RPMI7951 (cell line): ENCODE measurements at regions not wholly inside any gene's neighbourhood (a gene's known extent, or its start where the extent isn't known, plus 50 kb on each side); places are given as distances from the start of the nearest gene placed in this dataset.
"Not testable (repeated sequence)": the region's sequence is repeated elsewhere in the genome, so short reads cannot be mapped to it uniquely, and the experiment has no call there.

ENCODE experiments used
- DNase-seq: peaks from one replicate; pipeline ENCODE4 v3.0.0-alpha.2; 2012; ENCODE audit warnings: low read depth

GRCh38 chr2:239727776-239728600, 297.2 kb downstream of the NDUFA10 start:
- DNase-seq: no peak

- no peak for DNase-seq
Observed at GRCh38 chr2:239727182-239727775, 297.9 kb downstream of the NDUFA10 start.

DNA sequence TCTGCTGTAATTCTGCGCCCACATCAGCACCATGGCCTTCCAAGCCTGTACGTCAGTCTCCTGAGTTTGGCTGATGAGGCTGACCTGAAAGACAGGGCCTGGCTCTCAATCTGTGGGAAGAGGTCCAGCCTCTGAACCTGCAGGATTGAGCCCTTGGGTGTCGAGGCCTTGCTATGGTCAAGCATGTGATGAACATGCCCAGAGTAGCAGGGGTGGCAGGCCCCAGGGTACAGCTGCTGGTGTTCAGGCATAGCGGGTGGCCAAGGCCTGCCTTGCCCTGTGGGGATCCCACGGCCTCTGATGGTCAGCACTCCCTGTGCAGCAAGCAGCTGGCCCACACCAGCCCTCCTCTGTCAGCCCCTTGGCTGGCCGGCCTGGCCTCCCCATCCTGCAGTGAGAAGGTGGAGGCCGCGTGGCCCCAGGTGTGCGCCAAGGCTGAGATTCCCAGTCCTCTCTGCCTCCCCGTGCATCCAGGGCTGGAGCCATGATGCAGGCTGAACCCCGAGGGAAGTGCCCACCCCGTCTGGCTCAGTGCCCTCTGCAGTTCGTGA, 298.4 kb downstream of the NDUFA10 start:
- no peak for DNase-seq

DNA sequence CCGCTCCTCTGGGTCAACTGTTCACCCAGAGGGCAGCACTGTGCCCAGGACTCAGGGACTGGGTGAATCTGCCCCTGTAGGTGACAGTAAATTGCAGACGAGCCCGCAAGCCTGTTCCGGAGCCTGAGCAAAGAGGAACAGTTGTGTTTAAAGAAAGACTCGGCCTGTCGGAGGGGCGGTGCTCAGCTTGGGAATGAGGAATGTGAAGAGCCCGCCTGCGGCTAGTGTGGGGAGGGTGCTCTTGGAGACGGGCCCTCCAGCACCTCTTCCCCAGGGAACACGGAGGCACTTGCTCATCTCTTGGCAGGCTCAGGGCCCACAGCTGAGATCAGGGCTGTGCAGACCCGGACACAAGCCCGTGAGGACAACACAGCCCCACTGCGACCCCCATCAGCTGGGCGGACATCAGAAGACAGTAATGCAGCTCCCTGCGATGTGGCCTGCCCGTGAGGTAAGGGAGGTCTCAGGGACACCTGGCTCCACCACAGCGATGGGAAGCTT, 299.0 kb downstream of the NDUFA10 start:
- no peak for DNase-seq

- DNase-seq: no peak
Observed at GRCh38 chr2:239725551-239725890, 299.6 kb downstream of the NDUFA10 start.

- no peak for DNase-seq
Observed at GRCh38 chr2:239724851-239725550, 300.1 kb downstream of the NDUFA10 start.

DNA sequence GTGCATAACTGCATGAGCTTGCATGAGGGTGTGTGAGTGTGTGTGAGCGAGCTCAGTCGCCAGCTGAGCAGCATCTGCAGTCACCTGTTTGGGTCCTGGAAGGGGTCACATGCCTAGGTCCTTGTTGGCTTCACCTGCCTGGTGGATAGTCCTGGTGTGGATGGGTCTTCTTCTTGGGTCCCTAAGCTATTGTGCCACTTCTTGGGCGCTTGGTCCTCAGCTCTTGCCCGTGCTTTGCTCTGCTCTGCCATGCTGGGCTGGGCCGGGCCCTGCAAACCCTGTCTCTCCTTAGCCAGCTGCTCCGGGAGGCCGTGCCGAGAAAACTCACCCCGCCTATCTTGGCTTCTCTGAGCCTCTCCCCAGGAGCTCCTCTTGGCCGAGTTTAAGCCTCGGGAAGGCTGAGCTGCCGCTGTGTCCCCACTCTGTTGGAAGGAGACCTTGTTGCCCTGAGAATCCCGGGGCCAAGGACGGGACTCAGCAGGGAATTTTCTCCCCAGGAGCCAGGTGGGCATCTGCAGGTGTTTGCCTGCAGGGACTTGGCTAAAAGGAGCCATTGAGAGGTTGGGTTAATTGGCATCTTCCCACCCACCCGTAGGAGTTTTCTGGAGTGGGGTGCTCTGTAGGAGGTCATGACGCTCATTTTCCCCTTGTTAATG, 300.8 kb downstream of the NDUFA10 start:
- DNase-seq: no peak

- no peak for DNase-seq
Observed at GRCh38 chr2:239723486-239724193, 301.5 kb downstream of the NDUFA10 start.

DNA sequence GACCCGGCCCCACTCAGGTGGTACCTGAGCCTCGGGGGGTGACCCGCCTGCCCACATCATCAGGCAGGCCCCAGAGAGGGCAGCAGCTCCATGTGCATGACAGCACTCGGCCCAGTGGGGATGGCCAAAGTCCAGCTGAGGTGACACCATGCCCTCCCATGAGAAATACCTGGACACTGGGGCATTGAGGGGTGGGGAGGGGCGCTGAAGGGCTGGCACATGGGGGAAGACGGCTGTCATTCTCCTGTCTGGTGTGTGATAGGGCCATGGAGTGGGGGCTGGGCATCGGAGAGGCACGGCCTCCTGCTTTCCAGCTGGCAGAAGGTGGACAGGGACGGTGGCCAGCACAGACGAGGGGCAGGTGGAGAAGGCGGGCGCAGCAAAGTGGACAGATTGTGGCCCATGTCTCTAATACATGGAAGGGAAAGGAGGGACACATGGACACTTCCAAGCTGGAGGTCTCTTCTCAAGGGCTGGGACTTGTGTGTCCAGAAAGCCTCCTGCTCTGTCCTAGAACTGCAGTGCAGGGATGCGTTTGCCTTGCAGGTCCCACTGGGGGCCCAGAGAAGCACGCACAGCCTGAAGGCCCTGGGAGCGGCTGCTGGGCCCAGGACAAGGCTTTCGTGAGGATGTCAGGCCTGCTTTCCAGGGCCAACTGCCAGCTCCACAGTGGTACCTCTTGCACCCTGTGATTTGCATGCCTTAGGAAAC, 302.2 kb downstream of the NDUFA10 start:
- no peak for DNase-seq

GRCh38 chr2:239721991-239722759, 303.0 kb downstream of the NDUFA10 start:
- DNase-seq: no peak

GRCh38 chr2:239721531-239721930, 303.6 kb downstream of the NDUFA10 start:
- no peak for DNase-seq

DNA sequence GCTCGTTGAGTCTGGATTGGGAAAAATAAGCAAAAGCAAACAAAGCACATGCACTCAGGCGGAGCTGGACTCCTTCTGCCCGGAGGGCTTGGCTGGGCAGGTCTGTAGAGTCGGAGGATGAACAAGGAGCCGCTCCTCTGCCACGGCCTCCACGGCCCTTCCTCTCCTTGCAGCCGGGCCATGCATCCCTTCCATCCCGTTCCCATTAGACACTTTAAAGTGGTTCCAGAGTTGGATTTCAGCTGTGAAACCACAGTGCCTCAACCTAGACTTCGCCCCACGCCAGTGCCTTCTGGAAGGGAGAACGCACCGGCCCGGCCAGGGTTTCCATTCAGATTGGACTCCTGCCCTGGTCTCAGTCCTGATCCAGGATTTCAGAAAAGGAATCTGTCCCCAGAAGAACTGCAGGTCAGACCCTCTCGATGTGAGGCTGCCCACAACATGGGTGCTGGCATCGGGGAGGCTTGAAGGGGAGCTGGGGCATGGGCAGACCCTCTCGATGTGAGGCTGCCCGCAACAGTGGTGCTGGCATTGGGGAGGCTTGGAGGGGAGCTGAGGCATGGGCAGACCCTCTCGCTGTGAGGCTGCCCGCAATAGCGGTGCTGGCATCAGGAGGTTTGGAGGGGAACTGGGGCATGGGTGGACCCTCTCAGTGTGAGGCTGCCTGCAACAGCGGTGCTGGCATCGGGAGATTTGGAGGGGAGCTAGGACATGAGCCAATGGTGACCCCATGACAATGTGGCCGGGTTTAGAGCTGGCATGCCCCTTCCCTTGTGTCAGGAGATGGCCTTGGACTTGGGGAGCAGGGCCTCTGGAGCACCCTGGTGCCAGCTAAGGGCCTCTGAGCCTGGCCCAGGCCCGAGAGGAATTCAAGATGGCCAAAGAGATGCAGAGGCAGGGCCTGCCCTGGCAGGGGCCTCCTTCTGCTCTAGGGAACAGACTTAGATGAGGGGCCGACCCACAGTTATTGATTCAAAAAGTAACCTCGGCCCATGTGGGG, 304.5 kb downstream of the NDUFA10 start:
- peak; percentile 38 for DNase-seq

DNA sequence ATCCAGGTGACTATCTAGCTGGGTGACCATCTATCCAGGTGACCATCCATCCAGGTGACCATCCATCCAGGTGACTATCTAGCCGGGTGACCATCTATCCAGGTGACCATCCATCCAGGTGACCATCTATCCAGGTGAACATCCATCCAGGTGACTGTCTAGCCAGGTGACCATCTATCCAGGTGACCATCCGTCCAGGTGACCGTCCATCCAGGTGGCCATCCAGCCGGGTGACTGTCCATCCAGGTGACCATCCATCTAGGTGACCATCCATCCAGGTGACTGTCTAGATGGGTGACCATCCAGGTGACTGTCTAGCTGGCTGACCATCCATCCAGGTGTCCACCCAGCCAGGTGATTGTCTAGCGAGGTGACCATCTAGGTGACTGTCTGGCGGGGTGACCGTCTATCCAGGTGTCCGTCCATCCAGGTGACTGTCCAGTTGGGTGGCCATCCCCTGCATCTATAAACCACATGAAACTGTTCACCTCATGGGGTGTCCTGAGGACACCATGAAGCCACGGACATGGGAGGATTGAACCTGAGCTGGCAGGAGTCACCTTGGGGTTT, 305.3 kb downstream of the NDUFA10 start:
- DNase-seq: no peak

- DNase-seq: not testable (repeated sequence)
Observed at GRCh38 chr2:239718991-239719390, 306.2 kb downstream of the NDUFA10 start.

DNA sequence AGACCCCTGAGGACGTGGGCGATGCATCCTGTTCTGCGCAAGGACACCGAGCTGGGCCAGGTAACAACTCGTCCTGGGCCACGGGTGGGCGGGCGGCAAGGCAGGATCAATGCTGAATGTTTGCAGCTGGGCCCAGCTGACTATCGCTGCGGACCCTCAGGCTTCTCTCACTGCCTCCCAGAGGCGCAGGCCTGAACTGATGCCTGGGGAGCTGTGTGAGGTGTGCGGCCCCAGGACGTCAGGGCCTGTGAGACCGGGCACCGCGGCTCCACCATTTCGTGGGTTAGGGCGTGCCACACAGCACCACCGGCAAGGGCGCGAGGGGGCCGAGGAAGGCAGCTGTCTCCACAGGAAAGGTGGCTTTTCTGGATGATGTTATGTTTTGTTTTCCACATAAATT, 307.4 kb downstream of the NDUFA10 start:
- DNase-seq: no peak

DNA sequence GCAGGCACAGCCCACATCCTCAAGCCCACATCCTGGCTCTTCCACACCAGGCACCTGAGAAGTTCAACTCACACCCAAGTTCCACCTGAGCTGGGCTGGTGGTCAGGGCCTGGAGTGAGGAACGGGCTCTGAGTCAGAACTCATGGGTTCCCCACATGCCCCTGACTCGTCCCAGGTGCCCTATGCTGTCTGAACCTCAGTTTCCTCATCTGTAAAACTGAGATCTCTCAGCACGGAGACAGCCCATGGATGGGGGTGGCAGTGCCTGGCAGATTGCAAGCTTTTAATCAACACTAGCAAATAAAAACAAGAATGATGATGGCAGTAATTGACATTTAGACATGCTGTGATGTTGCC, 307.8 kb downstream of the NDUFA10 start:
- DNase-seq: no peak

- DNase-seq: peak; percentile 45
Observed at GRCh38 chr2:239716536-239717318, 308.4 kb downstream of the NDUFA10 start.

DNA sequence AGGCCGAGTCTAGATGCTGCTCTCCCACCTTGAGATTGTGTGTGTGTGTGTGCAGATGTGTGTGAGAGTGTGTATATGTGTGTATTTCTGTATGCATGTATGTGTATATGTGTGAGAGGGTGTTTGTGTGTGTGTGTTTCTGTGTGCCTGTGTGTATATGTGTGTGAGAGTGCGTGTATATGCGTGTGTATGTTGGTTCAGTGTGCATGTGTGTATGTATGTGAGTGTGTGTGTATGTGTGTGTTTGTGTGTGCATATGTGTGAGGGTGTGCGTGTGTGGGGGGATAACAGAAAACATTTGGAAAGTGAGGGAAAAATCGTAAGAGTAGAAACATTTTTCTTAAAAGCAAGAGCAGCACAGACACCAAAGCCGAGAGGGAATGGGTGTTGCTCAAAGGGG, 309.1 kb downstream of the NDUFA10 start:
- DNase-seq: no peak
